Activated CD4-positive, alpha-beta T cell treated with anti-CD3 and anti-CD28 coated beads for 48 hours (primary cell): ENCODE measurements at regions not wholly inside any gene's neighbourhood (a gene's known extent, or its start where the extent isn't known, plus 50 kb on each side); places are given as distances from the start of the nearest gene placed in this dataset.
"Not testable (repeated sequence)": the region's sequence is repeated elsewhere in the genome, so short reads cannot be mapped to it uniquely, and the experiment has no call there.

Experiments used
- DNase-seq: peaks from one replicate; pipeline ENCODE4 v3.0.0-alpha.2; 2020

GRCh38 chr7:150047329-150047728 is 173.6 kb downstream of the ATP6V0E2 start:
- DNase-seq = peak; percentile 13

GRCh38 chr7:150047772-150048171 is 174.0 kb downstream of the ATP6V0E2 start:
- DNase-seq = peak; percentile 35

DNA sequence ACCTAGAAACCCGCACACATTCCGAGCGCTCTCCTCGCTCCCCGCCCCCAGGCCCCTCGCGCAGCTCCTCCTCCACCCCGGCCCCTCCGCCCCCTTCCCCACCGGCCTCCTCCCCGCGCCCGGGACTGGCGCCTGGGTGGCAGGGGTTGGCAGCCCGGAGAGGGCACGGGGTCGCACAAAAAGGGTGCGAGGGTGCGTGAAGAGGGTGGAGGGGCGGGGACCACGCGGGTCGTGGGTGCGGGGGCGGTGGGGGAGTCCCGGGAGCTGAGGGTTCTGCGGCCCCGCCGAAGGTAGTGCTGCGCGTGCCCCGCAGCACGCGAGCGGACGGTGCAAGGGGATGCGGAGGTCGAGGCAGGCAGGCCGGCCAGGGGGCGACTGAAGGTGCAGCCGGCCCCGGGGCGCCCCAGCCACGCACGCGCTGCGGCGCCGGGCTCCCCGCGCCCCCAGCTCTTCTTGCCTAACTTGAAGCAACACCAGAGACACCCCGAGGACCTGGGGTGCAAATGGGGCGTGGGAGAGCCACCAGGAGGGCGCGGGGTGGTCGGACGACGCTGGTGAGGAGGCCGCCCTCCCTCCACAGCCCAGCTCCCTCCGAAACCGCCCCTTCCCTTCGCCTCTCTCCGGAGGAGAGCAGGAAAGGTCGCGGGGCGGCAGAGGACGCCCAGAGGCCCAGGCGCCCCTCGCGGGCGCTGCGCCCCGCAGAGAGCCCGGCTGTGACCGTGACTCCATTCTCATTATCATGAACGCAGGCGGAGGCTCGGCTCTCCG is 174.7 kb downstream of the ATP6V0E2 start:
- peak; percentile 6 for DNase-seq

DNA sequence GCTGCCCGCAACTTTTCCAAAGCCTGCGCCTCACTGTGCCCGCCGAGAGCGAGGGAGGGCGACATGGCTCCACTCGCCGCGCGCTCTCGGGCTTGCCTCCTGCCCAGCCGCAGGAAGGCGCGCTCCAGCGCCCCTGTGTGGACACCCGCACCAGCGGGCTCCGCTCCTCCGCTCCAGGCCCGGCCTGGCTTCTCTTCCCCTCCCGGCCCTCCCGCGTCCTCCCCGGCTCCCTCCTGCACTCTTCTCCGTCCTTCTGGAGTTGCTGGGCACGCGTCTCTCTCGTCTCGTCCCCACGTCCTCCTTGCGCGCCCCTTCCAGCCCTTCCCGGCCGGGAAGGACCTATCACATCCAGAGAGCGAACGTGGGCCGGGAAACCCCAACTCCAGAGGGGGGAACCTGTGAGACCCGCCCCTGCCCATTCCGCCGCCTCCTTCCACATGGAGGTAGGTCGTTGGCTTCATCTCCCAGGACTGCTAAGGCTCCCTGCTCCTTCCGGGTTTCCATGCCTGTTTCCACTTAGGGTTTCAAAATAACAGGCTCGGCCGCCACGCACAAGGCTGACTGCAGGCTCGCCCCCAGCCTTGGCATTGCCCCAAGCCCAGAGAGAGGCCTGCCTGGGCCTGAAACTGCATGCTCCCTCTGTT is 175.4 kb downstream of the ATP6V0E2 start:
- peak; percentile 4 for DNase-seq

GRCh38 chr7:150053396-150053795 is 179.6 kb downstream of the ATP6V0E2 start:
- not testable (repeated sequence) for DNase-seq

DNA sequence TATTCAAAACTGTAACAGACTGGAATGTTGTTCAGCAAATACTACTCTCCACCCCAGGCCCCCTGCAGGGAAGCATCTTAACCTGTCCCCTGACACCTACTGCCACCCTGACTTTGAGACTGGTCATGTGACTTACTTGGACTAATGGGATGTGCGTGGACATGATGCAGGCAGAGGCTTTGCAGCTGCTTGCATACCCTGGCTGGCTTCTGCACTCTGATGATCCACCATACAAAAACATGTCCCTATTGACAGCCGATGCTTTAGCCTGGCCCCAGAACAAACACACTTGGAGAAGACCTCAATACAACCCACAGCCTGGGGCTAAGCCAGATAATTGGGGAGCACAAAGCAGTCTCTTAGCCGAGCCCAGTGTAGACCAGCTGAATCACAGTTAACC is 180.5 kb downstream of the ATP6V0E2 start:
- not testable (repeated sequence) for DNase-seq

- peak; percentile 94 for DNase-seq
These were observed 186.8 kb downstream of the ATP6V0E2 start for GRCh38 chr7:150060259-150061221.

- DNase-seq = not testable (repeated sequence)
These were observed 189.4 kb downstream of the ATP6V0E2 start for GRCh38 chr7:150063195-150063594.

DNA sequence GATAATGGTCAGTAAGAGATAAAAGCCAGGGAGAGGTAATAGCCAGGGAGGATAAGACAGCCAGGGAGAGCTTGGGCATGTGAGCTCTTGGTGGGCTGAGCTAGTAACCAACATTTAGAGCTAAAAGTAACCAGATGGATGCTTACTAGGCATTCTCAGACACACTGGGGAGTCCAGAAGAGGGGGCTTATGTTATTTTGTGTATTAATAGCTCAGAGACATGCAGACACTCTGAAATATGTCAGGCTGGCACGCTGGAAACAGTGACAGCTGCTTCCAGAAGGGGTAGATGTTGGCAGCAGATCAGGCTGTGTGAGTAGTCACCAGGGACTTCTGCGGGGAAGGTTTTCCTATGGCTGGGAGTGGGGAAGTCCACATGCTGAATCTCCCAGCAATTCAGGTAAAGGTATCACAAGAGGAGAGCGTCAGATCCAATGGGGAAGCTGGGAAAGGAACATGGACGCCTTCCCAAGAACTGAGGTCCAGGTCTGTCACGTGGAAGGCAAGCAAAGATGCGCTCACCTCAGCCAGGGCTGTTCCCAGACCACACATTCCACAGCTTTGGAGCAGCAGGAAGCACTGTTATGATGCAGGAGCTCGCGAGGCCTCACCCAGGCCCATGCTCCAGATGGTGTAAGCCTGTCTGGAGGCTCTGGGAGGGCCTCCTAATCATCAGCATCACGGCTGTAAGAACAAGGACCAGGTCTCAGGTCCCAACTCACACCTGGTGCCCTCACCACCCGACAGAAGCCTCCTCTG is 196.0 kb downstream of the ATP6V0E2 start:
- DNase-seq = not testable (repeated sequence)

DNA sequence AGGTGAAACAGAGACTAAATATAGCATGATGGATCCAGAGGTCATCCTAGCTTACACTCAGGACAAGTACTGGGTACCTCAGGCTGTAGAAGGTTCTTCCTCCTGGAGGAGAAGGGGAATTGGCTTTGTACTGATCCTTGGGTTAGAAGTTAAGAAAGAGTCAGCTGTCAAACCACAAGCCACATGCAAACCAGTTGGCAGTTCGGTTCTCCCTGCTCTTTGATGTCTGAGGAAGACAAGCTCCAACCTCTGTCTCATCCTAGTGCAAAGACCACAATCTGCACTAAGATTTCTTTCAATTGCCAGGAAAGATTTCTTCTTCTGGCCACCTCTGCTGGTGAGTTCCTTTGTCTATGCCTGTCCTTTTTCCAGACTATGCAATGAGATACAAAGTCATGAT is 203.8 kb downstream of the ATP6V0E2 start:
- not testable (repeated sequence) for DNase-seq

GRCh38 chr7:150081865-150082264 is 208.1 kb downstream of the ATP6V0E2 start:
- DNase-seq = not testable (repeated sequence)

- DNase-seq = not testable (repeated sequence)
These were observed 211.0 kb downstream of the ATP6V0E2 start for GRCh38 chr7:150084724-150085123.

- DNase-seq = not testable (repeated sequence)
These were observed 213.7 kb downstream of the ATP6V0E2 start for GRCh38 chr7:150087478-150087877.

DNA sequence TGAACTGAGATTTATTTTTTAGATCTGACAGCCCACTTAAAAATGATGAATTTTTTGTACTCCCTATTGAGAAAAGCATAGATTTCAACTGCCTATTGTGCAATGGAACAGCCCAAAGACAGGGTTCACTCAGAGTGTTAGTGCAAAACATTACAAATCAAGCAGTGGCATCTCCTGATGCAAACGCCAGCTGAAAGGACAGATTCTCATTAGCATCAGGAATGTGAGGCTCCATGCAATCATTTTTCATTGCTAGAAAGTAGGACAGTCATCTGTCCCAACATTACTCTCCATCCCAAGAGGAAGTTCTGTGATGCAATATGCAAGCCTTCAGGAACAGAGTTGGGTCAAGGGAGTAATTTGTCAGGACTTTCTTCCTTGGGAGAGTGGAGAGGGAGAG is 215.4 kb downstream of the ATP6V0E2 start:
- not testable (repeated sequence) for DNase-seq

GRCh38 chr7:150090776-150091175 is 217.0 kb downstream of the ATP6V0E2 start:
- not testable (repeated sequence) for DNase-seq

- not testable (repeated sequence) for DNase-seq
These were observed 220.1 kb downstream of the ATP6V0E2 start for GRCh38 chr7:150093897-150094296.

DNA sequence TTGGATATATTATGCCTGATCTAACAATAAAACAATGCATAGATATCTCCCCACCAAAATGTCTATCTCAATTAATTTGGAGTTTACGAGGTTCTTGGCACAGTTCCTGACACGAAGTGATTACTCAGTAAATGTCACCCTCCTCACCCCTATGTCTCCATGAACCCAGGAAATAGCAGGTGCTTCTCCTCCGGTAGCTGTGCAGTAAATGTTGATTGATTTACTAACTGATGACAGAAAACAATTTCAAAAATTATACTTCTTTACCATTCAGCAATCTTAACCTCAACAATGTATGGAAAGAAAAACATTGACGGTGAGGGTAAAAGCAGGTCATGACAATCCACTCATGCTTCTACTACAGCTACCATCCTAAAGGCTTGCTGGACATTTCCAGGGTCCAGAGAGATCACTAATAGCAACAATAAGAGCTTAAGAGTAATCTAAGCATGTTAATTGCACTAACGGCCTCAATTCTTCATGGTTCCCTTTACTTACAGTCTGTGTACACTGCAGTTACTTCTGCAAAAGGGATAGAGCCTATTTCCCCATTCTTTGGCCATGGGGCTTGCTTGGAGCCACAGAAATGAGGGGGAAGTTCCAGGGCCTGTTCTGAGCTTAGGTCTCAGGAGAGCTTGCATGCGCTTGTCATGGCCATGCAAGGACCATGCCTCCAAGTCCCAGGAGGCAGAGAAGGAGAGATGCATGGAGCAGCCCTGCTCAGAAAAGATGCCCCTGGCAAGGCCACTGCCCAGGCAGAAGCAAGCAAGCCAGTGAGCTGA is 222.6 kb downstream of the ATP6V0E2 start:
- not testable (repeated sequence) for DNase-seq

- not testable (repeated sequence) for DNase-seq
These were observed 224.6 kb upstream of the LRRC61 start for GRCh38 chr7:150098592-150098991.

- not testable (repeated sequence) for DNase-seq
These were observed 221.9 kb upstream of the LRRC61 start for GRCh38 chr7:150101282-150101681.

DNA sequence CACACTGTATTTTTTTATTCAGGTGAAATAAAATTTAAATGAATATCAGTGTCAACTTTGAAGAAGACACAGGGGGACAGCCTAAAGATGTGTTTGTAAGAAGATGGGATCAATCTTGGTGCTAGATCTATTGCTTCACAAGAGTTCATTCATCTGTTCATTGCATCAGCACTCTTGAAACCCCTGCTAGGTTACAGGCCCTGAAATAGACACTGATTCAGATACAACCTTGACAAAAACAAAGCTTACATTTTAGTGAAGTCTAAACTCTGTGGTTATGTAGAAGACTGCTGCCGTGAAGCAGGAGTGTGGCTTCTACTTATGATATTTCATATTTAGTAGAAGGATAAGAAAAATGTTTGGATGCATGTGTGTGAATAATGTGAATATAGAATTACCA is 215.9 kb upstream of the LRRC61 start:
- DNase-seq = not testable (repeated sequence)

DNA sequence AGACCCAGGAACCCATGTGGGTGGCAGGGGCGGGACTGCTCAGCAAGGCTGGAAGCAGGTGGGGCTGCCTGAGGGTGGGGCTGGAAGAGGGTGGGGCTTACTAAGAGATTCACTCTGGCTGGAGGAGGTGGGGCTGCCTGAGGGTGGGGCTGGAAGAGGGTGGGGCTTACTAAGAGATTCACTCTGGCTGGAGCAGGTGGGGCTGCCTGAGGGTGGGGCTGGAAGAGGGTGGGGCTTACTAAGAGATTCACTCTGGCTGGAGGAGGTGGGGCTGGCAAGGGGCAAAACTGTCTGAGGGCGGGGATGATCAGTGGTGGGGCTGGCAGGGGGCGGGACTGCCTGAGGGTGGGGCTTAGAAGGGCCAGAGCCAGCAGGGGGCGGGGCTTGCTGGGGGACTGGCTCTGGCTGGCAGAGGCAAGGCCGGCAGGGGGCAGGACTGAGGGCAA is 212.8 kb upstream of the LRRC61 start:
- peak; percentile 71 for DNase-seq
